ENCODE measurements at regions not wholly inside any gene's neighbourhood (a gene's known extent, or its start where the extent isn't known, plus 50 kb on each side); places are given as distances from the start of the nearest gene placed in this dataset.

- no peak for TF ChIP-seq REST (IDR thresholded peaks at IDR 0.05; ENCODE audit: insufficient read depth in 1 of 2, low read depth in 2 of 2, low read length in 1 of 2)
- no peak for TF ChIP-seq CTCF (IDR thresholded peaks at IDR 0.05)
- no peak for TF ChIP-seq POLR2AphosphoS5 (IDR thresholded peaks at IDR 0.05; ENCODE audit: low read depth, low read length)
- no peak for TF ChIP-seq SIN3A (IDR thresholded peaks at IDR 0.05; ENCODE audit: borderline replicate concordance, insufficient read depth, low read depth, low read length)
Measured at GRCh38 chr11:27230192-27230572, 132.8 kb downstream of the CCDC34 start.
